ENCODE measurements at regions not wholly inside any gene's neighbourhood (a gene's known extent, or its start where the extent isn't known, plus 50 kb on each side); places are given as distances from the start of the nearest gene placed in this dataset.

DNA sequence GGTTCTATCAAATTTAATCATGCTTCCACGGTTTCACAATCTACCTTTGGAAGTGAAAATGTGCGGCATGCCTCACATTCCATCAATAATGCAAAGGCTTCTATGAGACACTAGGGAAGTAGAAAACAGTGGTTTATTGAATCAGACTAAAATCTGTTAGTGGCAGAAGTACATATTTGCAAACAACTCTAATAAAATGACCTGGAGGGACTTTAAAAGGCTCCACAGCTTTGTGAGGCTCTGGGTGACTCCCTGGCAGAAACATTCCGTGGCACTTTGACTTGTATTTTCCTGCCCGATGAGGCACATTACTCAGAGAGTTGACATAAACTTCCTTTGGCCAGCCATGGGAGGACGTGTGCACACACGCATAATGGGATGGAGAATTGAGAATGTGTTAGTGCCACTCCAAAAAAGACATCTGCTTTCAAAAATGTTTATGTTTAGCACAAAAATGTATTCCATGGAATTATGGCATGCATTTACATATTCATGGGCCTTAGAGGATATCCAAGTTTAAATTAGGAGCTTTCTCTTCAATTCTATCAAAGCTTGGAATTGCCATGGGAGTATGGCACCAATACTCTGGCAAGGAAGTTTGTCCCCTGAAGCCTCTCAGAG lies 60.0 kb upstream of the SSX2IP start:
- WGBS (ENCODE audit: insufficient coverage), result 33% methylated on average over 2 of the region's 6 CpGs
- no peak overlapping the region for H3K4me3 ChIP-seq (ENCODE audit: low read depth, low read length)
- peaks cover 13% of the 10 kb centered on the region for H3K4me1 ChIP-seq (ENCODE audit: control insufficient read depth, insufficient read depth, low read length)
- no peak overlapping the region for H3K27ac ChIP-seq (ENCODE audit: low read depth, low read length)
- DNase-seq (ENCODE audit: low read depth in 4 of 6, low spot score in 6 of 6), result peak in 2 of 6 donors; percentile 64 to 78
- no peaks in the 10 kb centered on the region for H3K27me3 ChIP-seq (ENCODE audit: control insufficient read depth, insufficient read depth, low read length)
- H3K9me3 ChIP-seq (ENCODE audit: control insufficient read depth, insufficient read depth, low read length), result no peaks in the 10 kb centered on the region
- no peaks in the 10 kb centered on the region for H3K36me3 ChIP-seq (ENCODE audit: control insufficient read depth, insufficient read depth, low read length)

DNA sequence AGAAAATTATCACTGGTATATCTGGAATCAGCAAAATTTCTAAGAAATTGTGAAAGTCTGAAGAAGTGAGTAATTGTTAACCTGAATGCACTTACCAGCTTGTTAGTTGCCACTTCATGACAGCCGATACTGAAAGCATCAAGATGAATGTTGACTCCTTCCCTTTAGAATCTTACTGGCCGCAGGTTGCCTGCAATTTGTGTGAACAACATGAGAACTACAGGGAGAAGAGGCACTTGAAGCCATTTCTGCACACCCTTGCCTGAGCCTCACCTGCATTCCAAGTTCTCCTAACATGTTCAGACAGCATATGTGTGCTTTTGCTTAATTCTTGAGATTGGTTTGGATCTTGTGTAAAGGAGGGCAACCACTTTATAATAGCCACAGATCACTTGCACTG lies 59.2 kb upstream of the SSX2IP start:
- no peak overlapping the region for H3K27ac ChIP-seq (ENCODE audit: low read depth, low read length)

GRCh38 chr1:84748364-84748763 lies 58.1 kb upstream of the SSX2IP start:
- WGBS (ENCODE audit: insufficient coverage), result no CpG with 5 or more reads among the region's 3 CpGs
- H3K27me3 ChIP-seq (ENCODE audit: control insufficient read depth, insufficient read depth, low read length), result no peaks in the 10 kb centered on the region
- DNase-seq (ENCODE audit: low read depth in 4 of 6, low spot score in 6 of 6), result no peak
- H3K4me3 ChIP-seq (ENCODE audit: low read depth, low read length), result no peak overlapping the region
- no peaks in the 10 kb centered on the region for H3K36me3 ChIP-seq (ENCODE audit: control insufficient read depth, insufficient read depth, low read length)
- H3K4me1 ChIP-seq (ENCODE audit: control insufficient read depth, insufficient read depth, low read length), result peaks cover 1% of the 10 kb centered on the region
- no peaks in the 10 kb centered on the region for H3K9me3 ChIP-seq (ENCODE audit: control insufficient read depth, insufficient read depth, low read length)
- no peak overlapping the region for H3K27ac ChIP-seq (ENCODE audit: low read depth, low read length)

More for the DNA sequence above, 59.2 kb upstream of the SSX2IP start:
- DNase-seq (ENCODE audit: low read depth in 4 of 6, low spot score in 6 of 6), result no peak
- Histone ChIP-seq H3K4me3 (ENCODE audit: low read depth, low read length) (no peak overlapping the region), H3K27me3 (ENCODE audit: control insufficient read depth, insufficient read depth, low read length) (no peaks in the 10 kb centered on the region), H3K4me1 (ENCODE audit: control insufficient read depth, insufficient read depth, low read length) (peaks cover 10% of the 10 kb centered on the region), H3K36me3 (ENCODE audit: control insufficient read depth, insufficient read depth, low read length) (no peaks in the 10 kb centered on the region), H3K9me3 (ENCODE audit: control insufficient read depth, insufficient read depth, low read length) (no peaks in the 10 kb centered on the region)
- WGBS (ENCODE audit: insufficient coverage), result 90% methylated on average over 2 of the region's 2 CpGs

DNA sequence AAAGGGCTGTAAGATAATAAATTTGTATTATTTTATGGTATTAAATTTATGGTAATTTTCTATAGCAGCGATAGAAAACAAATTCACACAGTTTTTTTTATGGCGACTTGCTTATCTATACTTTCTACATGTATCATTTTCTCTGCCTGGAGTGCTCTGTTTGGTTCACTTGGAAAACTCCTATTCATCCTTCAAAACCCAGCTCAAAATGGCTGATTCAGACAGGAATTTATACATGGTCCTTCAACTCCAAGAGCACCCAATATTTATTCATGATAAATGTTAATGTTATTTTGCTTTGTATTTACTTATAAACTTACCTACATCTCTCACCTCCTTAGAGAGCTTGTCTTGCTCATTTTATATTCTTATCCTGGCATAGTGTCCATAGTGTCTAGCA lies 55.6 kb upstream of the SSX2IP start:
- no peak for DNase-seq (ENCODE audit: low read depth in 4 of 6, low spot score in 6 of 6)
- no peaks in the 10 kb centered on the region for H3K36me3 ChIP-seq (ENCODE audit: control insufficient read depth, insufficient read depth, low read length)
- no peaks in the 10 kb centered on the region for H3K9me3 ChIP-seq (ENCODE audit: control insufficient read depth, insufficient read depth, low read length)
- no peaks in the 10 kb centered on the region for H3K27me3 ChIP-seq (ENCODE audit: control insufficient read depth, insufficient read depth, low read length)
- H3K4me3 ChIP-seq (ENCODE audit: low read depth, low read length), result no peak overlapping the region
- H3K27ac ChIP-seq (ENCODE audit: low read depth, low read length), result no peak overlapping the region
- no peaks in the 10 kb centered on the region for H3K4me1 ChIP-seq (ENCODE audit: control insufficient read depth, insufficient read depth, low read length)
- WGBS (ENCODE audit: insufficient coverage), result no CpG with 5 or more reads among the region's 2 CpGs

DNA sequence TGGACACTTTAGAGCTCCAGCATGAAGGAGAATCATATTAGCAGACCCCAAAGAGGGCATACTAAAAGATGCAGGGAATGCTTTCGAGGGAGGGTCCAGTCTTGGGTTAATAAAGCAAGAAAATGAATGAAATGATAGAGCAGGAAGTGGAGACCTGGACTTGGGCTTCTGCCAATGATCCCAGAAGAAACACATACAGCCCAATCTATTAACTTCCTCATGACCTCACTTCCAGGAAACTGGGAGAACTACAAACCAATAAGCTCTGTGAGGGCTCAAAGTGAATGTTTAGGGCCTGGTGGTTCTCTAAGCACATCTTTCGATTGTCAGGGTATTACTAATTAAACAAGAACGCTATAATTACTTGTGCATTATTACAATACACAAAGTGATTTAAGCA lies 53.6 kb upstream of the SSX2IP start:
- no peak overlapping the region for H3K27ac ChIP-seq (ENCODE audit: low read depth, low read length)
- H3K36me3 ChIP-seq (ENCODE audit: control insufficient read depth, insufficient read depth, low read length), result no peaks in the 10 kb centered on the region
- no peaks in the 10 kb centered on the region for H3K27me3 ChIP-seq (ENCODE audit: control insufficient read depth, insufficient read depth, low read length)
- WGBS (ENCODE audit: insufficient coverage), result no CpG with 5 or more reads among the region's 3 CpGs
- no peaks in the 10 kb centered on the region for H3K9me3 ChIP-seq (ENCODE audit: control insufficient read depth, insufficient read depth, low read length)
- no peaks in the 10 kb centered on the region for H3K4me1 ChIP-seq (ENCODE audit: control insufficient read depth, insufficient read depth, low read length)
- H3K4me3 ChIP-seq (ENCODE audit: low read depth, low read length), result no peak overlapping the region
- DNase-seq (ENCODE audit: low read depth in 4 of 6, low spot score in 6 of 6), result no peak

DNA sequence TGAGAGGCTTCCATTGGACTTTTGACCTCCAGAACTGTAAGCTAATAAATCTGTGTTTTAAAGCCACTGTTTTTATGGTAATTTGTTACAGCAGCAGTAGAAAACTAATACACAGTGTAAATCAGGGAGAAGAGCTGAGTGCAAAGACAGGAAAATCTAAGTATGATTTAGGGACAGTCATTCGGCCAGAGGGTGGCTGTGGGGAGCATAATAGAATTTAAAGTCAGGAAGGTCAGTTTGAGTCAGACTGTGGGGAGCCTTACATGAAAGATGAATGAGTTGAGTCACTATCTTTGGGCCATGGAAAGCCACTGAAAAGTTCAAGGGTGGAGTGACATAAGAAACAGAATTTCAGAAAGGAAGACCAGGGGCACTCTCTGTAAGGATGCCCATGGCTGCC lies 52.4 kb upstream of the SSX2IP start:
- H3K4me3 ChIP-seq (ENCODE audit: low read depth, low read length), result no peak overlapping the region
- no peaks in the 10 kb centered on the region for H3K27me3 ChIP-seq (ENCODE audit: control insufficient read depth, insufficient read depth, low read length)
- no peak overlapping the region for H3K27ac ChIP-seq (ENCODE audit: low read depth, low read length)
- DNase-seq (ENCODE audit: low read depth in 4 of 6, low spot score in 6 of 6), result no peak
- no peaks in the 10 kb centered on the region for H3K4me1 ChIP-seq (ENCODE audit: control insufficient read depth, insufficient read depth, low read length)
- no peaks in the 10 kb centered on the region for H3K9me3 ChIP-seq (ENCODE audit: control insufficient read depth, insufficient read depth, low read length)
- 69% methylated on average over 1 of the region's 1 CpG for WGBS (ENCODE audit: insufficient coverage)
- H3K36me3 ChIP-seq (ENCODE audit: control insufficient read depth, insufficient read depth, low read length), result no peaks in the 10 kb centered on the region

DNA sequence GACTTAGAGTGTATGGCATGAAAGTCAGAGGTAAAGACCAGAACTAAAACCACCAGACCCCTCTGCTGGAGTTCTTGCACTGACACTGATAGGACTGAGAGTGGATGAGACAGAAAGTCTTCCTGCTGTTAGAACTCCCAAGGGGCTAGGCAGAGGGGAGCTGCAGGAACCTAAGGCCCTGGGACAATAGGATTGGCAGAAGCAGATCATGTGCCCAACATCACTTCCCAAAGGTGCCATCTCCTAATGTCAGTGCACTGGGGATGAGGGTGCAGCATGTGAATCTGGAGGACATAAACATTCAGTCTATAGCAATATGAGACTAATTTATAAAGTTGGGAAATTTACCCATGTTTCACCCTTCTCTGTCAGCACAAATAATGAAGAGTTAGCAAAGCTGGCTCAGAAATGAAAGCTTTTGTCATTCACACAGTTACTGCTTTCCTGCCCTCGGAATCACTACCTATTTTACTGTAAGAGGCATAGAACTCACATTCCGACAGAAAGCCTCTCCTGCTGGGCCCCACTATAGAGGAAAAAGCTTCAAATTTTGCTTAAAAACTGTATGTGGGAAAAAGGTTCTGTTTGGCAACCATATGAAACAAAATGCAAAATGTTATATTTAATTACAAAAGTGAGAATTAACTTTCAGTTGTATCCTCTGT lies 49.9 kb upstream of the SSX2IP start:
- no peaks in the 10 kb centered on the region for H3K27me3 ChIP-seq (ENCODE audit: control insufficient read depth, insufficient read depth, low read length)
- no peak for DNase-seq (ENCODE audit: low read depth in 4 of 6, low spot score in 6 of 6)

More for the DNA sequence above, 49.9 kb upstream of the SSX2IP start:
- no CpG with 5 or more reads among the region's 2 CpGs for WGBS (ENCODE audit: insufficient coverage)
- Histone ChIP-seq H3K9me3 (ENCODE audit: control insufficient read depth, insufficient read depth, low read length) (no peaks in the 10 kb centered on the region), H3K36me3 (ENCODE audit: control insufficient read depth, insufficient read depth, low read length) (no peaks in the 10 kb centered on the region), H3K4me1 (ENCODE audit: control insufficient read depth, insufficient read depth, low read length) (no peaks in the 10 kb centered on the region), H3K4me3 (ENCODE audit: low read depth, low read length) (no peak overlapping the region), H3K27ac (ENCODE audit: low read depth, low read length) (no peak overlapping the region)
